Pancreas (tissue), 10 donors: ENCODE measurements at regions not wholly inside any gene's neighbourhood (a gene's known extent, or its start where the extent isn't known, plus 50 kb on each side); places are given as distances from the start of the nearest gene placed in this dataset.
"Not testable (repeated sequence)": the region's sequence is repeated elsewhere in the genome, so short reads cannot be mapped to it uniquely, and the experiment has no call there.

Experiments used
- ATAC-seq, 4 donors: fragments of 200-7000 bp; cut with Tn5 transposase; one replicate each; pipeline versions ENCODE4 v1.8.0 to v1.9.1; 2020; ENCODE audit warnings: mild to moderate bottlenecking in 4 of 4, moderate library complexity in 4 of 4
- DNase-seq, 6 donors: peaks; one replicate each; pipeline ENCODE4 v3.0.0-alpha.2; 2020
- FAIRE-seq: peaks from 2 replicates; lab custom pipeline; 2012; peaks lifted over from hg19 to GRCh38; lab: Jason Lieb, UNC
- H3K27ac ChIP-seq, 4 donors: fragments of 200-600 bp; sonication (generic); 1 replicate in 3 of 4; 2 replicates in 1 of 4; pipeline versions ENCODE4 v1.5.0 to v1.8.0; 2020
- H3K27me3 ChIP-seq, 4 donors: fragments of 200-600 bp; one replicate each; pipeline ENCODE4 v1.8.0; 2021
- H3K36me3 ChIP-seq, 3 donors: fragments of 200-600 bp; sonication (generic) in 1 of 3; one replicate each; pipeline versions ENCODE4 v1.5.0 to v1.8.0; 2020 to 2021
- H3K4me1 ChIP-seq, 3 donors: fragments of 200-600 bp; one replicate each; pipeline ENCODE4 v1.8.0; 2021
- H3K4me3 ChIP-seq, 4 donors: fragments of 200-600 bp; sonication (generic) in 2 of 4; one replicate each; pipeline versions ENCODE4 v1.5.0 to v1.8.0; 2020 to 2021
- H3K9me3 ChIP-seq, 4 donors: fragments of 200-600 bp; one replicate each; pipeline ENCODE4 v1.8.0; 2021
- WGBS, 2 donors: extraction: QIAGEN DNeasy Blood & Tissue Kit; methylation state at CpG; one replicate each; pipeline ENCODE4 v1.1.7; 2013; 5-methylcytosine and 5-hydroxymethylcytosine counted together
- intact Hi-C, 3 donors: fragments of 100-400 bp; cut with DNase I; formaldehyde crosslinking; loops; one replicate each; pipeline versions ENCODE4 v1.11.1 to v1.14.2; 2022
- TF ChIP-seq, protein P1 (sequence below), 4 donors: fragments of 200-600 bp; sonication (generic) in 3 of 4; IDR thresholded peaks; one replicate each; pipeline versions ENCODE4 v1.5.0 to v1.8.0; 2021; ENCODE audit warnings: antibody characterized with exemption in 4 of 4
- donor health status: healthy with polysubstance abuse.
- donor health status: DM: no; HTN: no; CAD: no; lungs with moderate emphysema.
- donor health status: DM: no; HTN: no; CAD: no.
- donor health status: control.
- donor health status: control.
- donor health status: Bipolar disorder and iron deficiency.
- donor health status: DM: yes; HTN: yes; CAD: no.
- donor health status: DM: no; HTN: no; CAD: no.
- donor health status: DM: no; HTN: no; CAD: no.
- donor health status: DM: yes; HTN: yes; CAD: no.

DNA sequence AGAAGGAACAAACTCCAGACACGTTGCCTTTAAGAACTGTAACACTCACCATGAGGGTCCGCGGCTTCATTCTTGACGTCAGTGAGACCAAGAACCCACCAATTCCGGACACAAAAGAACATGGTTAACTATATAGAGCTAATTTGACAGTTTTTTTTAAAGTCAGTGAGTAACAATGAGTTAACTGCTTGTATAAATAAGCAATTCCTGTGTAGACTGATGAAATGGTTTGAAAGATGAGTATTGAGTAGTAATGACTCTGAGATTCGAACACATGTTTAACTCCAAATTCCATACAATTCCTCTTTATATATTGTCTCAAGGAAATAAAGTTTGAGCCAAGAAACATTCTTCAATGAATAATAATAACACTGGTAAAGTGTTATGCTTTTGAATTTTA is 478.0 kb downstream of the MMUT start:
- Histone ChIP-seq H3K27ac (no peak overlapping the region), H3K27me3 (no peaks in the 10 kb centered on the region), H3K4me3 (no peak overlapping the region), H3K4me1 (no peaks in the 10 kb centered on the region), H3K9me3 (no peaks in the 10 kb centered on the region), H3K36me3 (no peaks in the 10 kb centered on the region)
- WGBS, 2 donors, result 57 to 70% methylated on average over 6 of the region's 6 CpGs
- TF ChIP-seq, protein P1, sequence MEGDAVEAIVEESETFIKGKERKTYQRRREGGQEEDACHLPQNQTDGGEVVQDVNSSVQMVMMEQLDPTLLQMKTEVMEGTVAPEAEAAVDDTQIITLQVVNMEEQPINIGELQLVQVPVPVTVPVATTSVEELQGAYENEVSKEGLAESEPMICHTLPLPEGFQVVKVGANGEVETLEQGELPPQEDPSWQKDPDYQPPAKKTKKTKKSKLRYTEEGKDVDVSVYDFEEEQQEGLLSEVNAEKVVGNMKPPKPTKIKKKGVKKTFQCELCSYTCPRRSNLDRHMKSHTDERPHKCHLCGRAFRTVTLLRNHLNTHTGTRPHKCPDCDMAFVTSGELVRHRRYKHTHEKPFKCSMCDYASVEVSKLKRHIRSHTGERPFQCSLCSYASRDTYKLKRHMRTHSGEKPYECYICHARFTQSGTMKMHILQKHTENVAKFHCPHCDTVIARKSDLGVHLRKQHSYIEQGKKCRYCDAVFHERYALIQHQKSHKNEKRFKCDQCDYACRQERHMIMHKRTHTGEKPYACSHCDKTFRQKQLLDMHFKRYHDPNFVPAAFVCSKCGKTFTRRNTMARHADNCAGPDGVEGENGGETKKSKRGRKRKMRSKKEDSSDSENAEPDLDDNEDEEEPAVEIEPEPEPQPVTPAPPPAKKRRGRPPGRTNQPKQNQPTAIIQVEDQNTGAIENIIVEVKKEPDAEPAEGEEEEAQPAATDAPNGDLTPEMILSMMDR (IDR thresholded peaks at IDR 0.05), result no peak
- FAIRE-seq (no peak), DNase-seq (no peak), ATAC-seq (no peak)
- intact Hi-C loops, result no loop called here

DNA sequence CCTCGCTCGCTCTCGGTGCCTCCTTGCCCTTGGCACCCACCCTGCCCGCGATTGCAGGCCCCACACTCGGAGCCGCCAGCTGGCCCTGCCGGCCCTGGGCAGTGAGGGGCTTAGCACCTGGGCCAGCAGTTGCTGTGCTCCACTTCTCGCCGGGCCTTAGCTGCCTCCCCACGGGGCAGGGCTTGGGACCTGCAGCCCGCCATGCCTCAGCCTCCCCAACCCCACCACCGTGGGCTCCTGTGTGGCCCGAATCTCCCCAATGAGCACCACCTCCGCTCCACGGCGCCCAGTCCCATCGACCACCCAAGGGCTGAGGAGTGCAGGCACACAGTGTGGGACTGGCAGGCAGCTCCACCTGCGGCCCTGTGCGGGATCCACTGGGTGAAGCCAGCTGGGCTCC is 479.1 kb downstream of the MMUT start:
- H3K27me3 ChIP-seq, H3K4me1 ChIP-seq, H3K9me3 ChIP-seq, FAIRE-seq, H3K36me3 ChIP-seq, H3K27ac ChIP-seq, H3K4me3 ChIP-seq, intact Hi-C loops, ATAC-seq: not testable (repeated sequence)
- peak in 1 of 6 donors; percentile 48 for DNase-seq
- 89 to 96% methylated on average over 20 of the region's 20 CpGs for WGBS, 2 donors

DNA sequence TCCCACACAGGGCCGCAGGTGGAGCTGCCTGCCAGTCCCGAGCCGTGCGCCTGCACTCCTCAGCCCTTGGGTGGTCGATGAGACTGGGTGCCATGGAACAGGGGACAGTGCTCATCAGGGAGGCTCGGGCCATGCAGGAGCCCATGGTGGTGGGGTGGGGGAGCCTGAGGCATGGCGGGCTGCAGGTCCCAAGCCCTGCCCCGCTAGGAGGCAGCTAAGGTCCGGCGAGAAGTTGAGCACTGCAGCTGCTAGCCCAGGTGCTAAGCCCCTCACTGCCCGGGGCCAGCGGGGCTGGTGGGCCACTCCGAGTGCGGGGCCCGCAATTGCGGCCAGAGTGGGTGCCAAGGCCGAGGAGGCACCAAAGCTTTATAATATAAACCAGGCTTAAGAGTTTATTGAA is 479.7 kb downstream of the MMUT start:
- ATAC-seq, result no peak
- Histone ChIP-seq H3K27ac (no peak overlapping the region), H3K4me1 (no peaks in the 10 kb centered on the region), H3K9me3 (no peaks in the 10 kb centered on the region), H3K36me3 (no peaks in the 10 kb centered on the region), H3K4me3 (no peak overlapping the region), H3K27me3 (no peaks in the 10 kb centered on the region)
- WGBS, 2 donors, result 84 to 93% methylated on average over 17 of the region's 17 CpGs
- FAIRE-seq, result no peak
- DNase-seq, result peak in 2 of 6 donors; percentile 50 to 53
- intact Hi-C loops, result no loop called here
- TF ChIP-seq, protein P1 (IDR thresholded peaks at IDR 0.05), result no peak

DNA sequence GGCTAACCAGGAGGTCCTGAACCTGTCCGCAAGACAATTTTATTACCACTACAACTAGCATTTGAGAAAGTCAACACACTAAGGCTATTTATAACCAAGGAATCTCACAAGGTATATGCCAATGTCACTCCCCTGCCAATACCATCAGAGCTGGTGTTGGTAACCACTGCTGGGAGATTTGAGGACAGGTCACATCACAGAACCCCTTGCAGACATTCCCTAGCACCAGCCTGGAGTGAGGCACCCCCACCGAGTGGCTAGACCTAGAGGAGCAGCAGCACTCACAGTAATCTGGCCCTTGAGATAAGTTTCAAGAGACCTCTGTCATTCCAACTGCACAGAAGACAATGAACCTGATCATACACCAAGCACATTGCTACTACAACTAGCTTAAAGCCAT is 483.2 kb downstream of the MMUT start:
- WGBS, 2 donors, result 62 to 65% methylated on average over 2 of the region's 2 CpGs
- Histone ChIP-seq H3K36me3 (no peaks in the 10 kb centered on the region), H3K4me3 (no peak overlapping the region), H3K9me3 (no peaks in the 10 kb centered on the region), H3K27ac (no peak overlapping the region), H3K27me3 (no peaks in the 10 kb centered on the region), H3K4me1 (no peaks in the 10 kb centered on the region)
- FAIRE-seq (no peak), DNase-seq (no peak), ATAC-seq (no peak)
- intact Hi-C loops, result no loop called here
- TF ChIP-seq, protein P1 (IDR thresholded peaks at IDR 0.05), result no peak

DNA sequence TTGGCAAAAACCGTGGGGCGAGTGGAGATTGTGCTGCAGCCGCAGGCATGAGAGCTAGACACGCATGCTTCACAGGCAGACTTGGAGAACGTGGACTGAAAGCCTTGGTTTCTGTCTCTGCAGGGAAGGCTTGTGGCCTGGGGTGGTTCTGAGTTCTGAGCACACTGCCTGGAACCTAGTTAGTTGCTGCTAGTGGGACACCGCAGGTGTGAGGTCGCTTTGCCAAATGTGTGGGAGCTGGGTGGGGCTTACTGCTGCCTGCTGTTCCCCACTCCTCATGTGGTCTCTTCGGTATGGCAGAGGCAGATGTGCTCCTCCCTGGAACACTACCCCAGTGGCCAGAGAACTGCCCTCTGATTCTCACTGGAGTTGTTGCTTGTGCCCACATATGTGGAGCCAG is 484.0 kb downstream of the MMUT start:
- no peak overlapping the region for H3K4me3 ChIP-seq
- H3K27me3 ChIP-seq, result no peaks in the 10 kb centered on the region
- intact Hi-C loops, result no loop called here
- FAIRE-seq (no peak), DNase-seq (peak in 1 of 6 donors; percentile 20), ATAC-seq (no peak)
- H3K36me3 ChIP-seq, result no peaks in the 10 kb centered on the region
- TF ChIP-seq, protein P1 (IDR thresholded peaks at IDR 0.05), result no peak
- H3K27ac ChIP-seq, result no peak overlapping the region
- no peaks in the 10 kb centered on the region for H3K9me3 ChIP-seq
- no peaks in the 10 kb centered on the region for H3K4me1 ChIP-seq
- 68 to 81% methylated on average over 8 of the region's 8 CpGs for WGBS, 2 donors

DNA sequence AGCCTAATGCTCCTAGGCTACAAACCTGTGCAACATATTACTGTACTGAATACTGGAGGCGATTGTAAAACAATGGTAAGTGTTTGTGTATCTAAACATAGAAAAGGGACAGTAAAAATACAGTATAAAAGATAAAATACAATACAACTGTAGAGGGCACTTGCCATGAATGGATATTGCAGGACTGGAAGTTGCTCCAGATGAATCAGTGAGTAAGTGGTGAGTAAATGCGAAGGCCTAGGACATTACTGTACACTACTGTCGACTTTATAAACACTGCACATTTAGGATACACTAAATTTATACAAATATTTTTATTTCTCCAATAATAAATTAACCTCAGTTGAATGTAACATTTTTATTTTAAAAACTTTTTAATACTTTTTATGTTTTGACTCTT is 485.0 kb downstream of the MMUT start:
- Histone ChIP-seq H3K4me1 (no peaks in the 10 kb centered on the region), H3K4me3 (no peak overlapping the region), H3K36me3 (no peaks in the 10 kb centered on the region), H3K27ac (no peak overlapping the region), H3K27me3 (no peaks in the 10 kb centered on the region), H3K9me3 (no peaks in the 10 kb centered on the region)
- DNase-seq (no peak), ATAC-seq (no peak), FAIRE-seq (no peak)
- TF ChIP-seq, protein P1 (IDR thresholded peaks at IDR 0.05), result no peak
- intact Hi-C loops, result no loop called here
- WGBS, 2 donors, result 68 to 81% methylated on average over 3 of the region's 3 CpGs
